Parathyroid adenoma (tissue), 2 donors: ENCODE measurements at regions not wholly inside any gene's neighbourhood (a gene's known extent, or its start where the extent isn't known, plus 50 kb on each side); places are given as distances from the start of the nearest gene placed in this dataset.

Experiments
- H2AFZ ChIP-seq: fragments of 300-600 bp; sonication (generic); one replicate; pipeline ENCODE4 v1.7.0; 2017; ENCODE audit warnings: antibody characterized with exemption, mild to moderate bottlenecking
- H3K27ac ChIP-seq: fragments of 300-600 bp; sonication (generic); one replicate; pipeline ENCODE4 v1.7.0; 2017
- H3K27me3 ChIP-seq: fragments of 300-600 bp; sonication (generic); one replicate; pipeline ENCODE4 v1.7.0; 2017; ENCODE audit warnings: low read length; ENCODE audit not compliant: control insufficient read depth, insufficient read depth
- H3K36me3 ChIP-seq: fragments of 300-600 bp; sonication (generic); one replicate; pipeline ENCODE4 v1.7.0; 2017; ENCODE audit warnings: low read length; ENCODE audit not compliant: control insufficient read depth, insufficient read depth
- H3K4me1 ChIP-seq: fragments of 300-600 bp; sonication (generic); one replicate; pipeline ENCODE4 v1.7.0; 2017; ENCODE audit warnings: control low read depth
- H3K4me2 ChIP-seq: fragments of 300-600 bp; sonication (generic); one replicate; pipeline ENCODE4 v1.7.0; 2017; ENCODE audit warnings: low read length
- H3K4me3 ChIP-seq: fragments of 300-600 bp; sonication (generic); one replicate; pipeline ENCODE4 v1.7.0; 2017; ENCODE audit warnings: low read depth, low read length
- H3K79me2 ChIP-seq: fragments of 300-600 bp; sonication (generic); one replicate; pipeline ENCODE4 v1.7.0; 2017; ENCODE audit warnings: control low read depth
- H3K9ac ChIP-seq: fragments of 300-600 bp; sonication (generic); one replicate; pipeline ENCODE4 v1.7.0; 2017; ENCODE audit warnings: mild to moderate bottlenecking
- H3K9me3 ChIP-seq: fragments of 300-600 bp; sonication (generic); one replicate; pipeline ENCODE4 v1.7.0; 2017; ENCODE audit warnings: low read length; ENCODE audit not compliant: control insufficient read depth
- TF ChIP-seq, protein P1 (sequence below): fragments of 300-600 bp; sonication (generic); IDR thresholded peaks from one replicate; pipeline ENCODE4 v1.7.0; 2017; ENCODE audit warnings: antibody characterized with exemption, mild to moderate bottlenecking
- donor health status: primary hyperparathyroidism.

DNA sequence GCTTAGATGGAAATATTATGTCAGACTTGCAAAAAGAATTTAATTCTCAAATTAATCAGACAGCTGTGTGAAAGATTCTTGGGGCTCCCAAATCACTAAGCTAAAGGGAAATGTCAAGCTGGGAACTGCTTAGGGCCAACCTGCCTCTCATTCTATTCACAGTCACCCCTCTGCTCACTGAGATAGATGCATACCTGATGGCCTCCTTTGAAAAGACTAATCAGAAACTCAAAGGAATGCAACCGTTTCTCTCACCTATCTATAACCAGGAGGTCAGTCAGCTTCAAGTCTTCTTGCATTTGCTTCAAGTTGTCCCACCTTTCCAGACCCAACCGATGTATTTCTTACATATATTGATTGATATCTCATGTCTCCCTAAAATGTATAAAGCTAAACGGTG is 882.7 kb downstream of the CENPC start:
- no peak overlapping the region for H2AFZ ChIP-seq
- H3K4me1 ChIP-seq, result no peaks in the 10 kb centered on the region
- H3K36me3 ChIP-seq, result no peaks in the 10 kb centered on the region
- TF ChIP-seq, protein P1, sequence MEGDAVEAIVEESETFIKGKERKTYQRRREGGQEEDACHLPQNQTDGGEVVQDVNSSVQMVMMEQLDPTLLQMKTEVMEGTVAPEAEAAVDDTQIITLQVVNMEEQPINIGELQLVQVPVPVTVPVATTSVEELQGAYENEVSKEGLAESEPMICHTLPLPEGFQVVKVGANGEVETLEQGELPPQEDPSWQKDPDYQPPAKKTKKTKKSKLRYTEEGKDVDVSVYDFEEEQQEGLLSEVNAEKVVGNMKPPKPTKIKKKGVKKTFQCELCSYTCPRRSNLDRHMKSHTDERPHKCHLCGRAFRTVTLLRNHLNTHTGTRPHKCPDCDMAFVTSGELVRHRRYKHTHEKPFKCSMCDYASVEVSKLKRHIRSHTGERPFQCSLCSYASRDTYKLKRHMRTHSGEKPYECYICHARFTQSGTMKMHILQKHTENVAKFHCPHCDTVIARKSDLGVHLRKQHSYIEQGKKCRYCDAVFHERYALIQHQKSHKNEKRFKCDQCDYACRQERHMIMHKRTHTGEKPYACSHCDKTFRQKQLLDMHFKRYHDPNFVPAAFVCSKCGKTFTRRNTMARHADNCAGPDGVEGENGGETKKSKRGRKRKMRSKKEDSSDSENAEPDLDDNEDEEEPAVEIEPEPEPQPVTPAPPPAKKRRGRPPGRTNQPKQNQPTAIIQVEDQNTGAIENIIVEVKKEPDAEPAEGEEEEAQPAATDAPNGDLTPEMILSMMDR, result no peak
- H3K79me2 ChIP-seq, result no peaks in the 10 kb centered on the region
- no peak overlapping the region for H3K4me3 ChIP-seq
- H3K9me3 ChIP-seq, result no peaks in the 10 kb centered on the region
- H3K4me2 ChIP-seq, result no peak overlapping the region
- no peak overlapping the region for H3K27ac ChIP-seq
- H3K9ac ChIP-seq, result no peak overlapping the region
- H3K27me3 ChIP-seq, result no peaks in the 10 kb centered on the region

- Histone ChIP-seq H3K4me3 (no peak overlapping the region), H3K79me2 (no peaks in the 10 kb centered on the region), H3K9me3 (no peaks in the 10 kb centered on the region), H3K9ac (no peak overlapping the region), H3K27me3 (no peaks in the 10 kb centered on the region), H3K4me1 (no peaks in the 10 kb centered on the region), H3K27ac (no peak overlapping the region), H2AFZ (no peak overlapping the region), H3K36me3 (no peaks in the 10 kb centered on the region), H3K4me2 (no peak overlapping the region)
- TF ChIP-seq, protein P1, result no peak
Observed at GRCh38 chr4:66658809-66659208, 886.5 kb downstream of the CENPC start.

- H3K4me2 ChIP-seq, result no peak overlapping the region
- no peak overlapping the region for H3K4me3 ChIP-seq
- no peaks in the 10 kb centered on the region for H3K9me3 ChIP-seq
- TF ChIP-seq, protein P1, result no peak
- H2AFZ ChIP-seq, result no peak overlapping the region
- H3K36me3 ChIP-seq, result no peaks in the 10 kb centered on the region
- H3K9ac ChIP-seq, result no peak overlapping the region
- H3K79me2 ChIP-seq, result no peaks in the 10 kb centered on the region
- H3K27ac ChIP-seq, result no peak overlapping the region
- no peaks in the 10 kb centered on the region for H3K4me1 ChIP-seq
- no peaks in the 10 kb centered on the region for H3K27me3 ChIP-seq
Observed at GRCh38 chr4:66655505-66655904, 889.8 kb downstream of the CENPC start.

DNA sequence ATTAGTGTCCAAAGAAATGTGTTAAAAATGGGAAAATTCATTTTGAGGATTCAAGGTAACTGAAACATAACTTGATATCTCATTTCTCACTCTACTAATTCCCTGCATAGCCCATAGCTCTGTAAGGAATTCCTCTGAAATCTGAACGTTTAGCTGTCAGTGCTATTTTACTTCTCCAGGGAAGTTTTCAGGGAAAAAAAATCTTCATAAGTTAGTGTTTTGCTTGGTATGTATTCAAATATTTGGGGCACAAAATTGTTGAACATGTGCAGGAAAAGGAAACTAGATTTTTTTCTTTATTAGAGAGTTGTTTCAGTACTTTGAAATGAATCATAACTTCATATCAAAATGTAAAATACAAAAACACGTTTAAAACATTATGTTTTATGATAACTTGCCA is 891.4 kb downstream of the CENPC start:
- Histone ChIP-seq H2AFZ (no peak overlapping the region), H3K4me2 (no peak overlapping the region), H3K9me3 (no peaks in the 10 kb centered on the region), H3K27ac (no peak overlapping the region), H3K9ac (no peak overlapping the region), H3K79me2 (no peaks in the 10 kb centered on the region), H3K4me3 (no peak overlapping the region), H3K36me3 (no peaks in the 10 kb centered on the region), H3K4me1 (no peaks in the 10 kb centered on the region), H3K27me3 (no peaks in the 10 kb centered on the region)
- TF ChIP-seq, protein P1, result no peak

- no peak overlapping the region for H3K27ac ChIP-seq
- no peaks in the 10 kb centered on the region for H3K9me3 ChIP-seq
- H3K4me1 ChIP-seq, result no peaks in the 10 kb centered on the region
- H3K9ac ChIP-seq, result no peak overlapping the region
- TF ChIP-seq, protein P1, result no peak
- H2AFZ ChIP-seq, result no peak overlapping the region
- H3K36me3 ChIP-seq, result no peaks in the 10 kb centered on the region
- H3K4me2 ChIP-seq, result no peak overlapping the region
- H3K79me2 ChIP-seq, result no peaks in the 10 kb centered on the region
- H3K27me3 ChIP-seq, result no peaks in the 10 kb centered on the region
- no peak overlapping the region for H3K4me3 ChIP-seq
Observed at GRCh38 chr4:66649236-66649635, 896.1 kb downstream of the CENPC start.
